22Rv1 (cell line): ENCODE measurements at regions not wholly inside any gene's neighbourhood (a gene's known extent, or its start where the extent isn't known, plus 50 kb on each side); places are given as distances from the start of the nearest gene placed in this dataset.
A peak's percentile ranks its signal among the peaks of the same experiment; 100 is the strongest.
"Not testable (repeated sequence)": the region's sequence is repeated elsewhere in the genome, so short reads cannot be mapped to it uniquely, and the experiment has no call there.

ENCODE experiments used
- H3K27ac ChIP-seq: fragments of 450-650 bp; 2 replicates; pipeline ENCODE4 v1.5.1; 2017
- CTCF ChIP-seq: fragments of 450-650 bp; IDR thresholded peaks from 2 replicates; pipeline ENCODE4 v1.5.1; 2017; ENCODE audit warnings: mild to moderate bottlenecking
- ZFX ChIP-seq: fragments of 450-650 bp; IDR thresholded peaks from 2 replicates; pipeline ENCODE4 v1.6.1; 2017; ENCODE audit warnings: antibody characterized with exemption, borderline replicate concordance

GRCh38 chr4:18698119-18698883 lies 676.7 kb upstream of the LCORL start:
- TF ChIP-seq ZFX, result no peak
- TF ChIP-seq CTCF, result no peak
- H3K27ac ChIP-seq, result no peak overlapping the region

- peak; percentile 9; the same call in 1 of the 2 replicates for TF ChIP-seq CTCF
- no peak for TF ChIP-seq ZFX
- H3K27ac ChIP-seq, result no peak overlapping the region
Measured at GRCh38 chr4:18695733-18696527, 674.4 kb upstream of the LCORL start.

GRCh38 chr4:18691431-18692200 lies 670.1 kb upstream of the LCORL start:
- no peak overlapping the region for H3K27ac ChIP-seq
- TF ChIP-seq CTCF (no peak), ZFX (no peak)

GRCh38 chr4:18690291-18690955 lies 668.9 kb upstream of the LCORL start:
- TF ChIP-seq CTCF, result no peak
- no peak for TF ChIP-seq ZFX
- H3K27ac ChIP-seq, result no peak overlapping the region

GRCh38 chr4:18689308-18690115 lies 668.0 kb upstream of the LCORL start:
- TF ChIP-seq ZFX, result no peak
- TF ChIP-seq CTCF, result peak; percentile 85
- H3K27ac ChIP-seq, result no peak overlapping the region

GRCh38 chr4:18688351-18688750 lies 666.8 kb upstream of the LCORL start:
- H3K27ac ChIP-seq, result not testable (repeated sequence)
